BE2C (cell line): ENCODE measurements at regions not wholly inside any gene's neighbourhood (a gene's known extent, or its start where the extent isn't known, plus 50 kb on each side); places are given as distances from the start of the nearest gene placed in this dataset.

Experiments used
- DNase-seq: peaks from one replicate; pipeline ENCODE4 v3.0.0-alpha.2; 2020
- H3K27me3 ChIP-seq: fragments of 250-450 bp; sonication (Bioruptor Pico); 2 replicates; pipeline ENCODE4 v1.5.1; 2020; ENCODE audit warnings: mild to moderate bottlenecking
- H3K36me3 ChIP-seq: fragments of 250-450 bp; sonication (Bioruptor Pico); 2 replicates; pipeline ENCODE4 v1.5.1; 2020; ENCODE audit warnings: mild to moderate bottlenecking
- H3K4me1 ChIP-seq: fragments of 250-450 bp; sonication (Bioruptor Pico); 2 replicates; pipeline ENCODE4 v1.5.1; 2020
- H3K4me3 ChIP-seq: 2 replicates; pipeline ENCODE4 v1.5.1; 2011; ENCODE audit warnings: low read depth, low read length
- H3K9me3 ChIP-seq: fragments of 250-450 bp; sonication (Bioruptor Pico); 2 replicates; pipeline ENCODE4 v1.5.1; 2020
- CTCF ChIP-seq: IDR thresholded peaks from 2 replicates; pipeline ENCODE4 v1.5.1; 2012; ENCODE audit warnings: mild to moderate bottlenecking, low read depth, low read length

GRCh38 chr20:12433724-12434123 is 516.0 kb downstream of the BTBD3 start:
- TF ChIP-seq CTCF = no peak
- no peak for DNase-seq
- Histone ChIP-seq H3K9me3 (no peaks in the 10 kb centered on the region), H3K4me1 (no peaks in the 10 kb centered on the region), H3K4me3 (no peak overlapping the region), H3K27me3 (no peaks in the 10 kb centered on the region), H3K36me3 (no peaks in the 10 kb centered on the region)

- no peaks in the 10 kb centered on the region for H3K9me3 ChIP-seq
- H3K4me1 ChIP-seq = no peaks in the 10 kb centered on the region
- H3K36me3 ChIP-seq = no peaks in the 10 kb centered on the region
- H3K4me3 ChIP-seq = no peak overlapping the region
- no peak for DNase-seq
- no peak for TF ChIP-seq CTCF
- H3K27me3 ChIP-seq = no peaks in the 10 kb centered on the region
Observed at GRCh38 chr20:12434672-12435071, 517.0 kb downstream of the BTBD3 start.

GRCh38 chr20:12435268-12435667 is 517.6 kb downstream of the BTBD3 start:
- no peak for TF ChIP-seq CTCF
- Histone ChIP-seq H3K4me3 (no peak overlapping the region), H3K36me3 (no peaks in the 10 kb centered on the region), H3K9me3 (no peaks in the 10 kb centered on the region), H3K4me1 (no peaks in the 10 kb centered on the region), H3K27me3 (no peaks in the 10 kb centered on the region)
- DNase-seq = no peak

- Histone ChIP-seq H3K4me1 (no peaks in the 10 kb centered on the region), H3K27me3 (no peaks in the 10 kb centered on the region), H3K36me3 (no peaks in the 10 kb centered on the region), H3K4me3 (no peak overlapping the region), H3K9me3 (no peaks in the 10 kb centered on the region)
- no peak for DNase-seq
- no peak for TF ChIP-seq CTCF
Observed at GRCh38 chr20:12453711-12454110, 536.0 kb downstream of the BTBD3 start.

GRCh38 chr20:12455148-12455547 is 537.5 kb downstream of the BTBD3 start:
- H3K36me3 ChIP-seq = no peaks in the 10 kb centered on the region
- H3K4me3 ChIP-seq = no peak overlapping the region
- no peak for DNase-seq
- H3K4me1 ChIP-seq = no peaks in the 10 kb centered on the region
- H3K9me3 ChIP-seq = no peaks in the 10 kb centered on the region
- no peak for TF ChIP-seq CTCF
- no peaks in the 10 kb centered on the region for H3K27me3 ChIP-seq

GRCh38 chr20:12458241-12458640 is 540.5 kb downstream of the BTBD3 start:
- no peaks in the 10 kb centered on the region for H3K9me3 ChIP-seq
- no peak for TF ChIP-seq CTCF
- no peak for DNase-seq
- H3K36me3 ChIP-seq = no peaks in the 10 kb centered on the region
- H3K4me1 ChIP-seq = no peaks in the 10 kb centered on the region
- no peak overlapping the region for H3K4me3 ChIP-seq
- H3K27me3 ChIP-seq = no peaks in the 10 kb centered on the region
